ENCODE measurements at regions not wholly inside any gene's neighbourhood (a gene's known extent, or its start where the extent isn't known, plus 50 kb on each side); places are given as distances from the start of the nearest gene placed in this dataset.

- no peak for DNase-seq
Observed at GRCh38 chr18:57864615-57865121, 61.6 kb upstream of the ATP8B1 start.

GRCh38 chr18:57863706-57864105 lies 60.6 kb upstream of the ATP8B1 start:
- DNase-seq, result no peak

- no peak for DNase-seq
Observed at GRCh38 chr18:57859314-57859713, 56.2 kb upstream of the ATP8B1 start.

- DNase-seq, result no peak
Observed at GRCh38 chr18:57856557-57857280, 53.6 kb upstream of the ATP8B1 start.

GRCh38 chr18:57856128-57856527 lies 53.0 kb upstream of the ATP8B1 start:
- no peak for DNase-seq

- DNase-seq, result no peak
Observed at GRCh38 chr18:57855551-57855950, 52.4 kb upstream of the ATP8B1 start.

- no peak for DNase-seq
Observed at GRCh38 chr18:57854726-57855125, 51.6 kb upstream of the ATP8B1 start.

GRCh38 chr18:57853864-57854263 lies 50.7 kb upstream of the ATP8B1 start:
- DNase-seq, result no peak

- no peak for DNase-seq
Observed at GRCh38 chr18:57853133-57853532, 50.0 kb upstream of the ATP8B1 start.
